ENCODE measurements at regions not wholly inside any gene's neighbourhood (a gene's known extent, or its start where the extent isn't known, plus 50 kb on each side); places are given as distances from the start of the nearest gene placed in this dataset.
A peak's percentile ranks its signal among the peaks of the same experiment; 100 is the strongest.
"Not testable (repeated sequence)": the region's sequence is repeated elsewhere in the genome, so short reads cannot be mapped to it uniquely, and the experiment has no call there.

GRCh38 chr9:87333802-87334201, 163.9 kb upstream of the DAPK1 start:
- DNase-seq (ENCODE audit: low spot score): no peak

GRCh38 chr9:87334366-87334765, 163.3 kb upstream of the DAPK1 start:
- DNase-seq (ENCODE audit: low spot score): no peak

GRCh38 chr9:87336407-87336806, 161.3 kb upstream of the DAPK1 start:
- DNase-seq (ENCODE audit: low spot score): no peak

- DNase-seq (ENCODE audit: low spot score): peak; percentile 90
Observed at GRCh38 chr9:87336914-87337333, 160.7 kb upstream of the DAPK1 start.

- no peak for DNase-seq (ENCODE audit: low spot score)
Observed at GRCh38 chr9:87337335-87338087, 160.2 kb upstream of the DAPK1 start.

GRCh38 chr9:87338088-87338989, 159.3 kb upstream of the DAPK1 start:
- no peak for DNase-seq (ENCODE audit: low spot score)

GRCh38 chr9:87340391-87340790, 157.3 kb upstream of the DAPK1 start:
- no peak for DNase-seq (ENCODE audit: low spot score)

GRCh38 chr9:87342743-87343142, 154.9 kb upstream of the DAPK1 start:
- DNase-seq (ENCODE audit: low spot score): no peak

GRCh38 chr9:87343816-87344430, 153.7 kb upstream of the DAPK1 start:
- DNase-seq (ENCODE audit: low spot score): no peak

- peak; percentile 54 for DNase-seq (ENCODE audit: low spot score)
Observed at GRCh38 chr9:87346061-87346665, 151.5 kb upstream of the DAPK1 start.

- DNase-seq (ENCODE audit: low spot score): no peak
Observed at GRCh38 chr9:87350915-87351314, 146.8 kb upstream of the DAPK1 start.

- no peak for DNase-seq (ENCODE audit: low spot score)
Observed at GRCh38 chr9:87353301-87353700, 144.4 kb upstream of the DAPK1 start.

- no peak for DNase-seq (ENCODE audit: low spot score)
Observed at GRCh38 chr9:87354147-87354546, 143.5 kb upstream of the DAPK1 start.

GRCh38 chr9:87357600-87357999, 140.1 kb upstream of the DAPK1 start:
- no peak for DNase-seq (ENCODE audit: low spot score)

GRCh38 chr9:87359264-87359663, 138.4 kb upstream of the DAPK1 start:
- no peak for DNase-seq (ENCODE audit: low spot score)

- no peak for DNase-seq (ENCODE audit: low spot score)
Observed at GRCh38 chr9:87359958-87360601, 137.6 kb upstream of the DAPK1 start.

GRCh38 chr9:87370049-87370685, 127.5 kb upstream of the DAPK1 start:
- DNase-seq (ENCODE audit: low spot score): no peak

- no peak for DNase-seq (ENCODE audit: low spot score)
Observed at GRCh38 chr9:87371795-87372355, 125.8 kb upstream of the DAPK1 start.

- no peak for DNase-seq (ENCODE audit: low spot score)
Observed at GRCh38 chr9:87372356-87372851, 125.3 kb upstream of the DAPK1 start.

- not testable (repeated sequence) for DNase-seq (ENCODE audit: low spot score)
Observed at GRCh38 chr9:87374023-87374919, 123.4 kb upstream of the DAPK1 start.
